H1 (cell line): ENCODE measurements at regions not wholly inside any gene's neighbourhood (a gene's known extent, or its start where the extent isn't known, plus 50 kb on each side); places are given as distances from the start of the nearest gene placed in this dataset.

Experiments
- CTCF ChIA-PET: fragments of 300-600 bp; sonication (Branson Sonifier 250); formaldehyde crosslinking; loops from one replicate; lab custom pipeline; 2021; ENCODE audit not compliant: partially characterized antibody; lab: Charles Lee
- POLR2A ChIA-PET: fragments of 300-600 bp; sonication (Branson Sonifier 250); formaldehyde crosslinking; loops from one replicate; lab custom pipeline; 2021; ENCODE audit warnings: inconsistent platforms; ENCODE audit not compliant: partially characterized antibody; lab: Charles Lee
- DNase-seq, 2 experiments: peaks; one replicate each; pipeline versions ENCODE4 v3.0.0 to v3.0.0-alpha.2; 2010 to 2022; ENCODE audit warnings: low spot score in 2 of 2, low read depth in 1 of 2, mixed read lengths in 1 of 2
- FAIRE-seq: peaks from 2 replicates; lab custom pipeline; 2011; peaks lifted over from hg19 to GRCh38; lab: Jason Lieb, UNC
- H2AFZ ChIP-seq: 2 replicates; pipeline ENCODE4 v1.8.1; 2012; ENCODE audit warnings: low read length, inconsistent platforms
- H2AK5ac ChIP-seq: 2 replicates; pipeline ENCODE4 v1.6.1; 2013; ENCODE audit warnings: low read depth, low read length
- H2BK120ac ChIP-seq: replicated peaks from 2 replicates; pipeline ENCODE3; 2013; ENCODE audit warnings: low read depth, low read length, inconsistent platforms
- H2BK12ac ChIP-seq: 2 replicates; pipeline ENCODE4 v1.6.1; 2013; ENCODE audit warnings: low read depth, low read length
- H2BK15ac ChIP-seq: 2 replicates; pipeline ENCODE4 v1.6.1; 2013; ENCODE audit warnings: low read length
- H2BK20ac ChIP-seq: 2 replicates; pipeline ENCODE4 v1.6.1; 2013; ENCODE audit warnings: low read length
- H2BK5ac ChIP-seq: 2 replicates; pipeline ENCODE4 v1.6.1; 2013; ENCODE audit warnings: low read depth, low read length
- H3K14ac ChIP-seq: 2 replicates; pipeline ENCODE4 v1.6.1; 2013; ENCODE audit warnings: inconsistent platforms; ENCODE audit not compliant: insufficient read length
- H3K18ac ChIP-seq: 2 replicates; pipeline ENCODE4 v1.6.1; 2013; ENCODE audit warnings: low read length; ENCODE audit errors: extremely low read depth
- H3K23ac ChIP-seq: 2 replicates; pipeline ENCODE4 v1.6.1; 2013; ENCODE audit warnings: inconsistent platforms; ENCODE audit not compliant: insufficient read length
- H3K23me2 ChIP-seq: 2 replicates; pipeline ENCODE4 v1.6.1; 2013; ENCODE audit warnings: low read depth, low read length
- H3K27ac ChIP-seq: 2 replicates; pipeline ENCODE4 v1.6.1; 2011; ENCODE audit warnings: low read depth, low read length, inconsistent platforms
- H3K27me3 ChIP-seq, 4 experiments: replicated peaks in 1 of 4; 1 replicate in 1 of 4; 2 replicates in 3 of 4; pipeline versions ENCODE4 v1.6.1 to v1.8.1; 2011 to 2013; ENCODE audit warnings: low read length in 3 of 4, mild to moderate bottlenecking in 3 of 4, inconsistent platforms in 2 of 4, mixed read lengths in 2 of 4, moderate library complexity in 1 of 4; ENCODE audit not compliant: control insufficient read depth in 3 of 4, insufficient read depth in 3 of 4; ENCODE audit errors: extremely low read depth in 1 of 4
- H3K36me3 ChIP-seq, 4 experiments: 2 replicates each; pipeline versions ENCODE4 v1.6.1 to v1.8.1; 2011 to 2013; ENCODE audit warnings: mild to moderate bottlenecking in 4 of 4, low read length in 3 of 4, moderate library complexity in 2 of 4, control low read depth in 1 of 4, inconsistent platforms in 1 of 4; ENCODE audit not compliant: insufficient read depth in 4 of 4, control insufficient read depth in 2 of 4
- H3K4ac ChIP-seq: replicated peaks from 2 replicates; pipeline ENCODE3; 2013; ENCODE audit warnings: low read length, low read depth, mixed read lengths, inconsistent platforms; ENCODE audit not compliant: insufficient read length
- H3K4me1 ChIP-seq, 4 experiments: replicated peaks in 1 of 4; 1 replicate in 1 of 4; 2 replicates in 3 of 4; pipeline versions ENCODE4 v1.6.1 to v1.8.1; 2011 to 2013; ENCODE audit warnings: low read length in 3 of 4, inconsistent platforms in 2 of 4, mixed read lengths in 1 of 4; ENCODE audit not compliant: insufficient read depth in 4 of 4, control insufficient read depth in 3 of 4
- H3K4me2 ChIP-seq, 2 experiments: 2 replicates each; pipeline versions ENCODE4 v1.6.1 to v1.8.1; 2011 to 2013; ENCODE audit warnings: low read depth in 2 of 2, low read length in 2 of 2, control low read depth in 1 of 2, inconsistent platforms in 1 of 2, mild to moderate bottlenecking in 1 of 2; ENCODE audit not compliant: insufficient read depth in 1 of 2
- H3K4me3 ChIP-seq, 4 experiments: fragments of 200-600, 300-600 bp in 1 of 4; sonication (generic), shearing (Covaris generic), sonication (Bioruptor Twin) in 1 of 4; 2 replicates each; pipeline versions ENCODE4 v1.5.1 to v1.8.1; 2011 to 2016; ENCODE audit warnings: low read length in 4 of 4, low read depth in 3 of 4, control low read depth in 2 of 4, inconsistent platforms in 2 of 4, mild to moderate bottlenecking in 2 of 4, mixed read lengths in 1 of 4, moderate library complexity in 1 of 4; ENCODE audit not compliant: insufficient read depth in 2 of 4; ENCODE audit errors: extremely low read depth in 1 of 4
- H3K56ac ChIP-seq: replicated peaks from 2 replicates; pipeline ENCODE3; 2013; ENCODE audit warnings: low read depth, mild to moderate bottlenecking, mixed read lengths, low read length, inconsistent platforms; ENCODE audit not compliant: insufficient read length
- H3K79me1 ChIP-seq: 2 replicates; pipeline ENCODE4 v1.6.1; 2013; ENCODE audit warnings: low read depth, low read length, control low read depth
- H3K79me2 ChIP-seq, 2 experiments: 2 replicates each; pipeline versions ENCODE4 v1.6.1 to v1.8.1; 2012 to 2013; ENCODE audit warnings: low read length in 2 of 2, mild to moderate bottlenecking in 2 of 2, inconsistent platforms in 1 of 2; ENCODE audit not compliant: insufficient read depth in 2 of 2, control insufficient read depth in 1 of 2
- H3K9ac ChIP-seq, 4 experiments: replicated peaks in 1 of 4; 1 replicate in 1 of 4; 2 replicates in 3 of 4; pipeline versions ENCODE4 v1.6.1 to v1.8.1; 2011 to 2013; ENCODE audit warnings: low read depth in 3 of 4, low read length in 3 of 4, control low read depth in 2 of 4, mild to moderate bottlenecking in 2 of 4, moderate library complexity in 2 of 4, inconsistent platforms in 1 of 4; ENCODE audit errors: extremely low read depth in 1 of 4
- H3K9me3 ChIP-seq, 2 experiments: 2 replicates each; pipeline versions ENCODE4 v1.6.1 to v1.8.1; 2012 to 2013; ENCODE audit warnings: mild to moderate bottlenecking in 2 of 2, moderate library complexity in 2 of 2, control low read depth in 1 of 2, inconsistent platforms in 1 of 2, low read depth in 1 of 2, low read length in 1 of 2, mixed read lengths in 1 of 2; ENCODE audit not compliant: insufficient read depth in 2 of 2
- H4K20me1 ChIP-seq, 2 experiments: replicated peaks in 1 of 2; 2 replicates each; pipeline versions ENCODE3 to v1.8.1; 2011 to 2013; ENCODE audit warnings: inconsistent platforms in 2 of 2, low read length in 2 of 2, mild to moderate bottlenecking in 1 of 2; ENCODE audit not compliant: insufficient read depth in 2 of 2, control insufficient read depth in 1 of 2
- H4K5ac ChIP-seq: 2 replicates; pipeline ENCODE4 v1.6.1; 2013; ENCODE audit warnings: low read length, low read depth, mixed read lengths, inconsistent platforms; ENCODE audit not compliant: insufficient read length
- H4K8ac ChIP-seq: 2 replicates; pipeline ENCODE4 v1.8.0; 2013; ENCODE audit warnings: mild to moderate bottlenecking, moderate library complexity, low read length, inconsistent platforms; ENCODE audit not compliant: insufficient read depth; ENCODE audit errors: extremely low read depth
- H4K91ac ChIP-seq: replicated peaks from 2 replicates; pipeline ENCODE3; 2013; ENCODE audit warnings: low read length, mixed read lengths, inconsistent platforms; ENCODE audit not compliant: insufficient read length
- ASH2L ChIP-seq: fragments of 200-600, 300-600 bp; sonication (generic); IDR thresholded peaks from one replicate; pipeline ENCODE4 v1.7.1; 2017; ENCODE audit warnings: low read length
- ATF2 ChIP-seq: IDR thresholded peaks from 2 replicates; pipeline ENCODE4 v1.6.1; 2012; ENCODE audit warnings: low read length, inconsistent platforms
- BRCA1 ChIP-seq: IDR thresholded peaks from 2 replicates; pipeline ENCODE4 v1.6.1; 2012; ENCODE audit warnings: low read depth, low read length, improper control_type of control experiment
- GTF2F1 ChIP-seq: IDR thresholded peaks from 2 replicates; pipeline ENCODE4 v1.6.1; 2012; ENCODE audit warnings: low read depth, low read length, improper control_type of control experiment, borderline replicate concordance
- HDAC6 ChIP-seq: IDR thresholded peaks from one replicate; pipeline ENCODE4 v1.7.1; 2012; ENCODE audit warnings: low read depth, mild to moderate bottlenecking, inconsistent platforms, low read length, moderate library complexity
- JUN ChIP-seq: IDR thresholded peaks from 2 replicates; pipeline ENCODE4 v1.6.1; 2011; ENCODE audit warnings: low read depth, mild to moderate bottlenecking, improper control_type of control experiment, low read length
- POLR2A ChIP-seq, 2 experiments: IDR thresholded peaks; 1 replicate in 1 of 2; 2 replicates in 1 of 2; pipeline ENCODE4 v1.6.1; 2011; ENCODE audit warnings: low read depth in 2 of 2, low read length in 2 of 2, mild to moderate bottlenecking in 2 of 2; ENCODE audit errors: control extremely low read depth in 1 of 2
- RNF2 ChIP-seq: fragments of 200-900, 300-1000 bp; sonication (generic); IDR thresholded peaks from 2 replicates; pipeline ENCODE4 v1.7.1; 2016; ENCODE audit warnings: borderline replicate concordance, low read depth, mild to moderate bottlenecking, antibody characterized with exemption, low read length; ENCODE audit not compliant: poor library complexity, severe bottlenecking; ENCODE audit errors: missing control alignments
- whole genome bisulfite sequencing, 2 experiments: shearing (Covaris generic) in 1 of 2; methylation state at CpG; one replicate each; pipeline versions ENCODE4 v1.1.6 to v1.1.7; 2013 to 2015; ENCODE audit warnings: low lambda C conversion rate in 2 of 2, mixed read lengths in 2 of 2, inconsistent platforms in 1 of 2, low coverage in 1 of 2, missing lambda C conversion rate in 1 of 2; ENCODE audit not compliant: insufficient replicate concordance in 2 of 2, insufficient coverage in 1 of 2, insufficient read length in 1 of 2; ENCODE audit errors: extremely low coverage in 1 of 2, missing lambda C conversion rate in 1 of 2; 5-methylcytosine and 5-hydroxymethylcytosine counted together

DNA sequence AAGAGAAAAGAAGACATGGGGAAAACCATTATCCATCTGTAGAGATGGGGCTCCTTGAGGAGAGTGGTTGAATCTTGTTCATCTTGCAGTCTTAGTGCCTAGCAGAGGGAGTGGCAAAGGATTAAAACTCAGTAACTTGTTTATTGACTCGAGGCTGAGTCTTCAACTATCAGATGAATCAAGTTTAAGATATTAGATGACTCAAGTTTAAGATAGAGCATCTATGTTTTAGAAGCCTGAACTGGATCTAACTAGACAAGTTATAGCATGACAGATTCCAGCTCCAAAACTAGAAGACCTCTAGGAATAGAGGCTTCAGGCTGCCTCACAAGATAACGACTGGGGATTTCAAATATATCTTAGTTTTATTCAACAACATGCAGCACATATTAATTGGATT is 2277.2 kb upstream of the WWC1 start:
- no peak overlapping the region for H4K91ac ChIP-seq
- no peak for TF ChIP-seq ASH2L
- no peak for TF ChIP-seq HDAC6
- no peak for TF ChIP-seq RNF2
- TF ChIP-seq JUN: no peak
- TF ChIP-seq GTF2F1: no peak
- TF ChIP-seq POLR2A (IDR thresholded peaks at IDR 0.05; ENCODE audit: control extremely low read depth in 1 of 2, low read depth in 2 of 2, low read length in 2 of 2): no peak
- TF ChIP-seq ATF2: no peak
- TF ChIP-seq BRCA1: no peak
- H3K4me1 ChIP-seq: no peaks in the 10 kb centered on the region
- H2BK20ac ChIP-seq: no peak overlapping the region
- H3K23me2 ChIP-seq: no peaks in the 10 kb centered on the region
- no peaks in the 10 kb centered on the region for H4K20me1 ChIP-seq
- H3K14ac ChIP-seq: no peak overlapping the region
- no peak overlapping the region for H3K27ac ChIP-seq
- no peak overlapping the region for H2BK120ac ChIP-seq
- H3K9me3 ChIP-seq: no peaks in the 10 kb centered on the region
- H3K23ac ChIP-seq: no peak overlapping the region
- no peaks in the 10 kb centered on the region for H3K79me2 ChIP-seq
- no peak overlapping the region for H3K4me2 ChIP-seq
- FAIRE-seq (no peak), DNase-seq (no peak)
- POLR2A ChIA-PET: no interaction called here
- CTCF ChIA-PET: no interaction called here
- no peak overlapping the region for H2AK5ac ChIP-seq
- no peaks in the 10 kb centered on the region for H3K79me1 ChIP-seq
- no peak overlapping the region for H3K4me3 ChIP-seq
- no peak overlapping the region for H3K9ac ChIP-seq
- H3K56ac ChIP-seq: no peak overlapping the region
- no peak overlapping the region for H2BK12ac ChIP-seq
- no peak overlapping the region for H2BK5ac ChIP-seq
- no peaks in the 10 kb centered on the region; a peak in 1 of 7 replicates for H3K27me3 ChIP-seq
- no peak overlapping the region for H3K18ac ChIP-seq
- no peak overlapping the region for H2BK15ac ChIP-seq
- H2AFZ ChIP-seq: no peak overlapping the region
- no peak overlapping the region for H4K8ac ChIP-seq
- H3K36me3 ChIP-seq: no peaks in the 10 kb centered on the region
- 93% methylated on average over 2 of the region's 2 CpGs; no CpG with 5 or more reads in 1 of the 2 experiments for WGBS, 2 experiments
- H3K4ac ChIP-seq: no peak overlapping the region
- no peak overlapping the region for H4K5ac ChIP-seq
